ENCODE measurements at regions not wholly inside any gene's neighbourhood (a gene's known extent, or its start where the extent isn't known, plus 50 kb on each side); places are given as distances from the start of the nearest gene placed in this dataset.

DNA sequence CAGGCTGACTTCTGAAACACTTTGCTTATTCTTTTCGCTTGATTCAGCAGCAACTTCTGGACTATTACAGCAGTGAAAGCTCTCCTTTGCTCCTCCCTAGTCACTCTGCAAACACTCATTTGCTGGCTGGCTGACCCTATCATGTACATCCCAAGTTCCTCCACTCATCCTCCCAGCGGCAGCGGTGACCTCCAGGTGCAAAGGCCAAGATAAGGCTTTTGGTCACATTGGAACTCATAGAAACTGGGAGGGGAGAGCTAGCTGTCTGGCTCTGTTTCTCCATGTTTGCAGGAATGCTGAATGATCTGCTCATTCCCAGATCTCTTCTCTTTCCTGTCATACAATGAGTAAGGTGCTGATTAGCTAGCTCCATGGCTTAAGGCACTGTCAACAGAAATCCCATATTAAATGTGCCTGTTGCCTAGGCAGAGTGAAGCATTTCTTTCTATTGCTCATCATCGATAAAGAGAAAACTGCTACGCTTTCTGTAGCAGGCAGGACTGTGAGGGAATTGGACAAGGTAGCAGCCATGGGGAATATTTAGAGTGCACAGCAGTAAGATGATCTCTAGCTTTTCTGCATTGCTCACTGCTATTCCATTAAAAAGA lies 250.5 kb upstream of the PDE4D start:
- Histone ChIP-seq H3K27me3 (no peaks in the 10 kb centered on the region), H3K4me3 (no peak overlapping the region), H3K27ac (no peak overlapping the region), H3K36me3 (no peaks in the 10 kb centered on the region), H3K9me3 (no peaks in the 10 kb centered on the region), H3K4me1 (ENCODE audit: insufficient read depth) (no peaks in the 10 kb centered on the region)
- intact Hi-C loops (cut with DNase I), result no loop called here
- WGBS, 3 donors, result 57 to 65% (median 61%) methylated on average over 5 of the region's 5 CpGs
- TF ChIP-seq, protein P1, sequence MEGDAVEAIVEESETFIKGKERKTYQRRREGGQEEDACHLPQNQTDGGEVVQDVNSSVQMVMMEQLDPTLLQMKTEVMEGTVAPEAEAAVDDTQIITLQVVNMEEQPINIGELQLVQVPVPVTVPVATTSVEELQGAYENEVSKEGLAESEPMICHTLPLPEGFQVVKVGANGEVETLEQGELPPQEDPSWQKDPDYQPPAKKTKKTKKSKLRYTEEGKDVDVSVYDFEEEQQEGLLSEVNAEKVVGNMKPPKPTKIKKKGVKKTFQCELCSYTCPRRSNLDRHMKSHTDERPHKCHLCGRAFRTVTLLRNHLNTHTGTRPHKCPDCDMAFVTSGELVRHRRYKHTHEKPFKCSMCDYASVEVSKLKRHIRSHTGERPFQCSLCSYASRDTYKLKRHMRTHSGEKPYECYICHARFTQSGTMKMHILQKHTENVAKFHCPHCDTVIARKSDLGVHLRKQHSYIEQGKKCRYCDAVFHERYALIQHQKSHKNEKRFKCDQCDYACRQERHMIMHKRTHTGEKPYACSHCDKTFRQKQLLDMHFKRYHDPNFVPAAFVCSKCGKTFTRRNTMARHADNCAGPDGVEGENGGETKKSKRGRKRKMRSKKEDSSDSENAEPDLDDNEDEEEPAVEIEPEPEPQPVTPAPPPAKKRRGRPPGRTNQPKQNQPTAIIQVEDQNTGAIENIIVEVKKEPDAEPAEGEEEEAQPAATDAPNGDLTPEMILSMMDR (IDR thresholded peaks at IDR 0.05), result no peak
- no peak for TF ChIP-seq POLR2A (IDR thresholded peaks at IDR 0.05)
- TF ChIP-seq EP300 (IDR thresholded peaks at IDR 0.05), result no peak
- no peak for DNase-seq

DNA sequence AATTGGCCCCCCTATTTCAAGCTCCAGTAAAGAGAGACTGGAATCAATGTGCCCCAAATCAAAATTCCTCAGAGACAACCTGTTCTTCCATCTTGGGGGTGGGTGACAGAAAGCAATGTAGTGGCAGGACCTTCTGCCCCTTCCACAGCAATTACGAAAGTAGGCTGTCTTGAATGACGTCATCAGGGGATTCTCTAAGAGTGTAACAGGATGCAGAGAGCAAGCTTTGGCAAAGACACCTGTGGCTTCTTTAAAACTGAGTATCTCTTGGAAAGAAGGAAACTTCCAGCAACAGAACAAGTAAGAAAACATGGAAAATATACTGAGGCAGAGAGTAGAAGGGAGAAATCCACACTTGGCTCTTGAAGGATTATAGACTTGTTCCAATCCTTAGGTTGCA lies 247.6 kb upstream of the PDE4D start:
- H3K4me3 ChIP-seq, result no peak overlapping the region
- no peaks in the 10 kb centered on the region for H3K27me3 ChIP-seq
- no peak for DNase-seq
- intact Hi-C loops (cut with DNase I), result no loop called here
- no peaks in the 10 kb centered on the region for H3K36me3 ChIP-seq
- no peaks in the 10 kb centered on the region for H3K4me1 ChIP-seq (ENCODE audit: insufficient read depth)
- H3K27ac ChIP-seq, result no peak overlapping the region
- no peaks in the 10 kb centered on the region for H3K9me3 ChIP-seq
- TF ChIP-seq POLR2A (IDR thresholded peaks at IDR 0.05) (no peak), EP300 (IDR thresholded peaks at IDR 0.05) (no peak)
- TF ChIP-seq, protein P1 (IDR thresholded peaks at IDR 0.05), result no peak
- 61 to 68% (median 63%) methylated on average over 2 of the region's 2 CpGs for WGBS, 3 donors

DNA sequence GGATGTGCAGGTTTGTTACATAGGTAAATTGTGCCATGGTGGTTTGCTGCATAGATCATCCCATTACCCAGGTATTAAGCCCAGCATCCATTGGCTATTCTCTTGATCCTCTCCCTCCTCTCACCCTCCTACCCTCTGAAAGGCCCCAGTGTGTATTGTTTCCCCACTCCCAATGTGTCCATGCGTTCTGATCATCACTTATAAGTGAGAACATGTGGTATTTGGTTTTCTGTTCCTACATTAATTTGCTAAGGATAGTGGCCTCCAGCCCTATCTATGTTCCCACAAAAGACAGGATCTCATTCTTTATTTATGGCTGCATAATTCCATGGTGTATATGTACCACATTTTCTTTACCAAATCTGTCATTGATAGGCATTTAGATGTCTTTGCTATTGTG lies 243.3 kb upstream of the PDE4D start:
- Histone ChIP-seq H3K36me3 (no peaks in the 10 kb centered on the region), H3K4me1 (ENCODE audit: insufficient read depth) (no peaks in the 10 kb centered on the region), H3K9me3 (no peaks in the 10 kb centered on the region), H3K4me3 (no peak overlapping the region), H3K27me3 (no peaks in the 10 kb centered on the region), H3K27ac (no peak overlapping the region)
- TF ChIP-seq EP300 (IDR thresholded peaks at IDR 0.05) (no peak), POLR2A (IDR thresholded peaks at IDR 0.05) (no peak)
- TF ChIP-seq, protein P1 (IDR thresholded peaks at IDR 0.05), result no peak
- DNase-seq, result no peak
- WGBS, 3 donors, result 0 to 75% (median 36%) methylated on average over 1 of the region's 1 CpG
- intact Hi-C loops (cut with DNase I), result no loop called here

DNA sequence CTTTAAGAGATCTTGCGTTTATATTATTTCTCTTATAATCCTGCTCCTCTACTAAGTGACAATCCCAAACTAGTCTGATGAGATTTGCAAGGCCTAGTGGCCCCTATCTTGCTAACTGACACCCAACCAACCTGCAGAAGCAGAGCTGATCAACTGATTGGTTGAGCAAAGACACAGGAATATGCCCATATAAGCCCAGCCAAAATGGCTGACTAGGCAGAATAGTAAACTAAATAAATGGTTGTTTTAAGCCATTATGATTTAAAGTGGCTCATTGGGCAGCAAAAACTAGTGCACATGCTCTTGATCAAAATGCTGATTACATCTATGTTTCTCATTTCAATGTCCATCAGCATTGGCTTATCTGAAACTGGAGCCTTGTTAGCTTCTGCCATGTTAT lies 238.0 kb upstream of the PDE4D start:
- no peaks in the 10 kb centered on the region for H3K4me1 ChIP-seq (ENCODE audit: insufficient read depth)
- no peaks in the 10 kb centered on the region for H3K27me3 ChIP-seq
- intact Hi-C loops (cut with DNase I), result no loop called here

More for the DNA sequence above, 238.0 kb upstream of the PDE4D start:
- no peak for DNase-seq
- no peak for TF ChIP-seq EP300 (IDR thresholded peaks at IDR 0.05)
- TF ChIP-seq, protein P1 (IDR thresholded peaks at IDR 0.05), result no peak
- Histone ChIP-seq H3K4me3 (no peak overlapping the region), H3K36me3 (no peaks in the 10 kb centered on the region), H3K27ac (no peak overlapping the region), H3K9me3 (no peaks in the 10 kb centered on the region)
- WGBS, 3 donors, result 96 to 98% (median 97%) methylated on average over 1 of the region's 1 CpG
